Neuronal stem cell (in vitro differentiated cells): ENCODE measurements at regions not wholly inside any gene's neighbourhood (a gene's known extent, or its start where the extent isn't known, plus 50 kb on each side); places are given as distances from the start of the nearest gene placed in this dataset.
"Not testable (repeated sequence)": the region's sequence is repeated elsewhere in the genome, so short reads cannot be mapped to it uniquely, and the experiment has no call there.

ENCODE experiments used
- DNase-seq: peaks from one replicate; pipeline ENCODE4 v3.0.0-alpha.2; 2013; ENCODE audit warnings: low spot score
- H2AFZ ChIP-seq: one replicate; pipeline ENCODE4 v1.6.1; 2013; ENCODE audit warnings: mild to moderate bottlenecking, low read length, inconsistent platforms
- H2AK5ac ChIP-seq: 2 replicates; pipeline ENCODE4 v1.6.1; 2013; ENCODE audit warnings: low read depth, mild to moderate bottlenecking, inconsistent platforms, low read length, moderate library complexity, mixed read lengths
- H2BK120ac ChIP-seq: 2 replicates; pipeline ENCODE4 v1.6.1; 2013; ENCODE audit warnings: low read depth, mild to moderate bottlenecking, inconsistent platforms, low read length, moderate library complexity, mixed read lengths
- H2BK12ac ChIP-seq: one replicate; pipeline ENCODE4 v1.6.1; 2013; ENCODE audit warnings: low read length, inconsistent platforms
- H2BK15ac ChIP-seq: 2 replicates; pipeline ENCODE4 v1.6.1; 2013; ENCODE audit warnings: mild to moderate bottlenecking, low read length, inconsistent platforms, mixed read lengths
- H2BK5ac ChIP-seq: one replicate; pipeline ENCODE4 v1.6.1; 2013; ENCODE audit warnings: inconsistent platforms, mild to moderate bottlenecking, low read length, moderate library complexity
- H3K14ac ChIP-seq: one replicate; pipeline ENCODE4 v1.6.1; 2013; ENCODE audit warnings: low read length, inconsistent platforms
- H3K18ac ChIP-seq: 2 replicates; pipeline ENCODE4 v1.6.1; 2013; ENCODE audit warnings: low read length, inconsistent platforms
- H3K23ac ChIP-seq: 2 replicates; pipeline ENCODE4 v1.6.1; 2013; ENCODE audit warnings: low read depth, mild to moderate bottlenecking, mixed read lengths, low read length, inconsistent platforms; ENCODE audit not compliant: poor library complexity
- H3K27ac ChIP-seq: replicated peaks from 3 replicates; pipeline ENCODE4 v1.5.1; 2013; ENCODE audit warnings: low read length, inconsistent platforms
- H3K27me3 ChIP-seq, 3 experiments: 2 replicates each; pipeline ENCODE4 v1.6.1; 2013; ENCODE audit warnings: low read length in 3 of 3, mild to moderate bottlenecking in 2 of 3, inconsistent platforms in 1 of 3, low read depth in 1 of 3, mixed read lengths in 1 of 3, moderate library complexity in 1 of 3; ENCODE audit not compliant: control insufficient read depth in 3 of 3, insufficient read depth in 3 of 3
- H3K36me3 ChIP-seq, 2 donors: replicated peaks in 1 of 2; 2 replicates each; pipeline ENCODE4 v1.6.1; 2013; ENCODE audit warnings: low read length in 2 of 2; ENCODE audit not compliant: control insufficient read depth in 2 of 2, insufficient read depth in 2 of 2
- H3K4ac ChIP-seq: 2 replicates; pipeline ENCODE4 v1.6.1; 2013; ENCODE audit warnings: inconsistent platforms, mild to moderate bottlenecking, low read length, moderate library complexity
- H3K4me1 ChIP-seq, 2 donors: 1 replicate in 1 of 2; 2 replicates in 1 of 2; pipeline ENCODE4 v1.6.1; 2013; ENCODE audit warnings: low read length in 2 of 2, low read depth in 1 of 2; ENCODE audit not compliant: control insufficient read depth in 2 of 2, insufficient read depth in 1 of 2
- H3K4me2 ChIP-seq: one replicate; pipeline ENCODE4 v1.6.1; 2013; ENCODE audit warnings: mild to moderate bottlenecking, low read length, inconsistent platforms; ENCODE audit not compliant: insufficient read depth, poor library complexity, severe bottlenecking
- H3K4me3 ChIP-seq, 2 donors: 2 replicates each; pipeline ENCODE4 v1.5.1; 2013; ENCODE audit warnings: low read length in 2 of 2, mild to moderate bottlenecking in 2 of 2, inconsistent platforms in 1 of 2, moderate library complexity in 1 of 2
- H3K79me1 ChIP-seq: one replicate; pipeline ENCODE4 v1.6.1; 2013; ENCODE audit warnings: low read depth, mild to moderate bottlenecking, inconsistent platforms, low read length, moderate library complexity
- H3K9ac ChIP-seq: one replicate; pipeline ENCODE4 v1.6.1; 2013; ENCODE audit warnings: mild to moderate bottlenecking, low read depth, low read length, inconsistent platforms; ENCODE audit not compliant: poor library complexity
- H3K9me3 ChIP-seq, 2 donors: replicated peaks in 1 of 2; 2 replicates each; pipeline versions ENCODE3 to v1.6.1; 2013; ENCODE audit warnings: low read length in 2 of 2, mild to moderate bottlenecking in 2 of 2, inconsistent platforms in 1 of 2, low read depth in 1 of 2, mixed read lengths in 1 of 2, moderate library complexity in 1 of 2; ENCODE audit not compliant: control insufficient read depth in 2 of 2, insufficient read depth in 1 of 2
- H4K8ac ChIP-seq: one replicate; pipeline ENCODE4 v1.6.1; 2013; ENCODE audit warnings: low read depth, mild to moderate bottlenecking, inconsistent platforms, low read length, moderate library complexity
- H4K91ac ChIP-seq: one replicate; pipeline ENCODE4 v1.6.1; 2013; ENCODE audit warnings: low read length, low read depth, mild to moderate bottlenecking, inconsistent platforms; ENCODE audit not compliant: poor library complexity
- WGBS, 2 donors: extraction: QIAGEN DNeasy Blood & Tissue Kit; methylation state at CpG; one replicate each; pipeline ENCODE4 v1.1.7; 2013; ENCODE audit warnings: missing lambda C conversion rate in 2 of 2, mixed read lengths in 1 of 2; ENCODE audit not compliant: insufficient read length in 2 of 2, insufficient replicate concordance in 1 of 2; ENCODE audit errors: extremely low coverage in 2 of 2; 5-methylcytosine and 5-hydroxymethylcytosine counted together

- Histone ChIP-seq H3K23ac (no peak overlapping the region), H3K9ac (no peak overlapping the region), H2BK12ac (no peak overlapping the region), H4K91ac (no peak overlapping the region), H3K9me3 (peaks cover 0 to 1% of the 10 kb centered on the region in 2 donors), H2BK15ac (no peak overlapping the region), H3K36me3 (no peaks in the 10 kb centered on the region), H2AK5ac (no peak overlapping the region), H3K14ac (no peak overlapping the region), H3K18ac (no peak overlapping the region), H3K4me2 (no peak overlapping the region), H2BK5ac (no peak overlapping the region), H3K4me1 (no peaks in the 10 kb centered on the region), H3K27me3 (no peaks in the 10 kb centered on the region), H3K79me1 (no peaks in the 10 kb centered on the region), H2AFZ (no peak overlapping the region), H2BK120ac (no peak overlapping the region), H3K27ac (no peak overlapping the region), H4K8ac (no peak overlapping the region), H3K4ac (no peak overlapping the region), H3K4me3 (no peak overlapping the region)
- no CpG with 5 or more reads among the region's 4 CpGs for WGBS, 2 donors
- DNase-seq, result no peak
Observed at GRCh38 chr17:71601894-71602504, 518.8 kb upstream of the SOX9 start.

- Histone ChIP-seq H3K23ac (no peak overlapping the region), H2AFZ (no peak overlapping the region), H3K79me1 (no peaks in the 10 kb centered on the region), H3K4me2 (no peak overlapping the region), H3K9me3 (peaks cover 0 to 2% of the 10 kb centered on the region in 2 donors), H3K4me1 (no peaks in the 10 kb centered on the region), H3K18ac (no peak overlapping the region), H4K91ac (no peak overlapping the region), H3K36me3 (no peaks in the 10 kb centered on the region), H2BK15ac (no peak overlapping the region), H2BK120ac (no peak overlapping the region), H2BK12ac (no peak overlapping the region), H3K9ac (no peak overlapping the region), H3K27me3 (no peaks in the 10 kb centered on the region), H2AK5ac (no peak overlapping the region), H2BK5ac (no peak overlapping the region), H3K27ac (no peak overlapping the region), H3K4me3 (no peak overlapping the region), H4K8ac (no peak overlapping the region), H3K14ac (no peak overlapping the region), H3K4ac (no peak overlapping the region)
- no peak for DNase-seq
Observed at GRCh38 chr17:71613996-71614395, 506.8 kb upstream of the SOX9 start.

GRCh38 chr17:71615820-71616219 is 505.0 kb upstream of the SOX9 start:
- Histone ChIP-seq H2AFZ (no peak overlapping the region), H3K18ac (no peak overlapping the region), H2AK5ac (no peak overlapping the region), H3K9ac (no peak overlapping the region), H3K4me3 (no peak overlapping the region), H3K79me1 (no peaks in the 10 kb centered on the region), H3K14ac (no peak overlapping the region), H2BK120ac (no peak overlapping the region), H3K4me1 (no peaks in the 10 kb centered on the region), H4K91ac (no peak overlapping the region), H3K4me2 (no peak overlapping the region), H3K27ac (no peak overlapping the region), H3K4ac (no peak overlapping the region), H3K9me3 (peaks cover 0 to 2% of the 10 kb centered on the region in 2 donors), H3K36me3 (no peaks in the 10 kb centered on the region), H3K27me3 (no peaks in the 10 kb centered on the region), H2BK12ac (no peak overlapping the region), H3K23ac (no peak overlapping the region), H2BK5ac (no peak overlapping the region), H2BK15ac (no peak overlapping the region), H4K8ac (no peak overlapping the region)
- WGBS, 2 donors, result no CpG with 5 or more reads among the region's 4 CpGs
- DNase-seq, result no peak

- not testable (repeated sequence) for H3K23ac ChIP-seq, H3K27ac ChIP-seq, H2AFZ ChIP-seq, H3K4me3 ChIP-seq, H2BK12ac ChIP-seq, H2AK5ac ChIP-seq, H2BK15ac ChIP-seq, DNase-seq, H3K79me1 ChIP-seq, H3K9me3 ChIP-seq, H2BK5ac ChIP-seq, H3K9ac ChIP-seq, H3K4me1 ChIP-seq, H3K36me3 ChIP-seq, H4K8ac ChIP-seq, H4K91ac ChIP-seq, H3K4ac ChIP-seq, H3K14ac ChIP-seq, H3K27me3 ChIP-seq, H2BK120ac ChIP-seq, H3K18ac ChIP-seq, H3K4me2 ChIP-seq
Observed at GRCh38 chr17:71617767-71618166, 503.1 kb upstream of the SOX9 start.
